GM12878 (cell line): ENCODE measurements at regions not wholly inside any gene's neighbourhood (a gene's known extent, or its start where the extent isn't known, plus 50 kb on each side); places are given as distances from the start of the nearest gene placed in this dataset.

Experiments
- ATAC-seq: fragments of 200-7000 bp; cut with Tn5 transposase; 3 replicates; pipeline ENCODE4 v1.9.1; 2020; ENCODE audit warnings: mild to moderate bottlenecking, moderate library complexity
- BruUV-seq: library from RNA; stranded (reverse); fragments of 400-500 nt; replicated peaks from 2 replicates; lab custom pipeline; 2021; lab: Mats Ljungman, UMichigan
- CTCF ChIA-PET: fragments of 300-600 bp; sonication (Branson Sonifier 250); formaldehyde crosslinking; extraction: SDS; loops from one replicate; lab custom pipeline; 2021; ENCODE audit warnings: inconsistent platforms; lab: Yijun Ruan, JAX
- POLR2A ChIA-PET: fragments of 350-600 bp; formaldehyde crosslinking; extraction: SDS; loops from one replicate; lab custom pipeline; 2021; ENCODE audit warnings: inconsistent platforms; lab: Charles Lee
- RAD21 ChIA-PET: fragments of 300-600 bp; sonication (Branson Sonifier 250); formaldehyde crosslinking; loops from one replicate; lab custom pipeline; 2023; ENCODE audit warnings: antibody characterized with exemption; ENCODE audit not compliant: unreplicated experiment; lab: Charles Lee
- SMC1A ChIA-PET: fragments of 300-600 bp; sonication (Branson Sonifier 250); formaldehyde crosslinking; loops from one replicate; lab custom pipeline; 2023; ENCODE audit not compliant: unreplicated experiment, uncharacterized antibody; lab: Charles Lee
- DNase-seq: peaks from one replicate; pipeline ENCODE4 v3.0.0-alpha.2; 2011; ENCODE audit warnings: low read depth, low spot score
- FAIRE-seq: peaks from 3 replicates; lab custom pipeline; 2011; peaks lifted over from hg19 to GRCh38; lab: Jason Lieb, UNC
- H2AFZ ChIP-seq: 2 replicates; pipeline ENCODE4 v1.6.0; 2011; ENCODE audit warnings: low read depth, low read length, control low read depth; ENCODE audit not compliant: control insufficient read depth
- H3K27ac ChIP-seq: 2 replicates; pipeline ENCODE4 v1.5.1; 2011; ENCODE audit warnings: control low read depth; ENCODE audit not compliant: control insufficient read depth, insufficient read depth
- H3K27me3 ChIP-seq, 2 experiments: replicated peaks in 1 of 2; 2 replicates each; pipeline versions ENCODE4 v1.6.0 to v1.6.1; 2011; ENCODE audit warnings: low read length in 1 of 2; ENCODE audit not compliant: control insufficient read depth in 2 of 2, insufficient read depth in 2 of 2
- H3K36me3 ChIP-seq, 2 experiments: 2 replicates each; pipeline ENCODE4 v1.5.1; 2011; ENCODE audit warnings: low read length in 1 of 2; ENCODE audit not compliant: control insufficient read depth in 2 of 2, insufficient read depth in 2 of 2
- H3K4me1 ChIP-seq: 2 replicates; pipeline ENCODE4 v1.6.1; 2011; ENCODE audit warnings: mild to moderate bottlenecking, low read length, moderate library complexity, mixed read lengths; ENCODE audit not compliant: control insufficient read depth, insufficient read depth
- H3K4me2 ChIP-seq: 2 replicates; pipeline ENCODE4 v1.6.0; 2011; ENCODE audit warnings: control low read depth; ENCODE audit not compliant: control insufficient read depth, insufficient read depth
- H3K4me3 ChIP-seq: fragments of 200-600 bp; sonication (generic); 2 replicates; pipeline ENCODE4 v1.5.1; 2016
- H3K79me2 ChIP-seq: 2 replicates; pipeline ENCODE4 v1.6.0; 2011; ENCODE audit warnings: low read length; ENCODE audit not compliant: control insufficient read depth, insufficient read depth
- H3K9ac ChIP-seq: 2 replicates; pipeline ENCODE4 v1.8.0; 2011; ENCODE audit warnings: low read length, control low read depth, mixed read lengths; ENCODE audit not compliant: control insufficient read depth, insufficient read depth
- H3K9me3 ChIP-seq: replicated peaks from 3 replicates; pipeline ENCODE4 v1.5.1; 2011; ENCODE audit warnings: mild to moderate bottlenecking, low read length; ENCODE audit not compliant: control insufficient read depth, insufficient read depth
- H4K20me1 ChIP-seq: 2 replicates; pipeline ENCODE4 v1.6.0; 2011; ENCODE audit not compliant: control insufficient read depth, insufficient read depth
- ASH2L ChIP-seq: fragments of 300-600, 200-600 bp; sonication (generic); IDR thresholded peaks from 2 replicates; pipeline ENCODE4 v1.6.1; 2017; ENCODE audit warnings: low read depth, mild to moderate bottlenecking, borderline replicate concordance
- CHD2 ChIP-seq: IDR thresholded peaks from 2 replicates; pipeline ENCODE4 v1.6.1; 2011; ENCODE audit warnings: low read depth, low read length, improper control_type of control experiment, borderline replicate concordance
- ETV6 ChIP-seq, 2 experiments: fragments of 450-650 bp in 1 of 2; IDR thresholded peaks in 1 of 2; conservative IDR thresholded peaks in 1 of 2; 2 replicates each; pipeline ENCODE4 v1.6.1; 2014; ENCODE audit warnings: antibody characterized with exemption in 1 of 2, borderline replicate concordance in 1 of 2, low read depth in 1 of 2, mild to moderate bottlenecking in 1 of 2, moderate library complexity in 1 of 2
- HDAC6 ChIP-seq: fragments of 200-600 bp; sonication (generic); IDR thresholded peaks from one replicate; pipeline ENCODE4 v1.8.0; 2017; ENCODE audit warnings: antibody characterized with exemption; ENCODE audit not compliant: unreplicated experiment
- IRF4 ChIP-seq: IDR thresholded peaks from 2 replicates; pipeline ENCODE4 v1.6.1; 2011; ENCODE audit warnings: low read depth, low read length
- KAT2A ChIP-seq: conservative IDR thresholded peaks from 2 replicates; pipeline ENCODE4 v1.6.1; 2011; ENCODE audit warnings: low read depth, low read length; ENCODE audit not compliant: control insufficient read depth
- STAT1 ChIP-seq: fragments of 450-650 bp; conservative IDR thresholded peaks from 2 replicates; pipeline ENCODE4 v1.6.1; 2014; ENCODE audit warnings: antibody characterized with exemption, mild to moderate bottlenecking
- TCF12 ChIP-seq: IDR thresholded peaks from 2 replicates; pipeline ENCODE4 v1.6.1; 2011; ENCODE audit warnings: low read depth, mild to moderate bottlenecking, low read length
- YBX1 ChIP-seq: fragments of 450-650 bp; IDR thresholded peaks from 2 replicates; pipeline ENCODE4 v1.6.1; 2016; ENCODE audit warnings: antibody characterized with exemption
- YY1 ChIP-seq: IDR thresholded peaks from 2 replicates; pipeline ENCODE4 v1.6.1; 2011; ENCODE audit warnings: low read depth, mild to moderate bottlenecking, low read length
- ZNF24 ChIP-seq: fragments of 450-650 bp; IDR thresholded peaks from 2 replicates; pipeline ENCODE4 v1.6.1; 2017; ENCODE audit warnings: antibody characterized with exemption, mild to moderate bottlenecking
- WGBS: methylation state at CpG from one replicate; pipeline ENCODE4 v1.1.6; 2016; ENCODE audit warnings: low lambda C conversion rate; ENCODE audit not compliant: insufficient replicate concordance, insufficient coverage; ENCODE audit errors: missing lambda C conversion rate; 5-methylcytosine and 5-hydroxymethylcytosine counted together
- in situ Hi-C: fragments of 300-500 bp; cut with MboI; formaldehyde crosslinking; loops from 9 replicates; pipeline ENCODE4 v1.14.3; 2018; ENCODE audit warnings: mixed read lengths
- intact Hi-C: fragments of 100-400 bp; cut with micrococcal nuclease; formaldehyde crosslinking; loops from one replicate; pipeline ENCODE4 v1.14.2; 2022; ENCODE audit not compliant: unreplicated experiment

GRCh38 chr6:163863565-163863964 is 449.0 kb downstream of the QKI start:
- Histone ChIP-seq H3K9ac (no peak overlapping the region), H2AFZ (no peak overlapping the region), H3K79me2 (no peaks in the 10 kb centered on the region), H3K9me3 (no peaks in the 10 kb centered on the region; the same call in 2 of the 3 replicates), H3K4me3 (no peak overlapping the region), H4K20me1 (no peaks in the 10 kb centered on the region), H3K4me2 (no peak overlapping the region), H3K27ac (no peak overlapping the region), H3K4me1 (no peaks in the 10 kb centered on the region), H3K27me3 (no peaks in the 10 kb centered on the region), H3K36me3 (no peaks in the 10 kb centered on the region)
- ChIA-PET CTCF (no interaction called here), SMC1A (no interaction called here), RAD21 (no interaction called here), POLR2A (no interaction called here)
- in situ Hi-C loops (no loop called here), intact Hi-C loops (no loop called here)
- 60% methylated on average over 6 of the region's 6 CpGs for WGBS
- ATAC-seq = no peak
- no peak for TF ChIP-seq ASH2L
- TF ChIP-seq CHD2 = no peak
- no peak for TF ChIP-seq KAT2A
- TF ChIP-seq TCF12 = no peak
- no peak for TF ChIP-seq HDAC6
- no peak for TF ChIP-seq YY1
- no peak for TF ChIP-seq ETV6 (conservative IDR thresholded peaks at IDR 0.05 in 1 of 2, IDR thresholded peaks at IDR 0.05 in 1 of 2; ENCODE audit: borderline replicate concordance in 1 of 2, low read depth in 1 of 2)
- TF ChIP-seq IRF4 = no peak
- no peak for TF ChIP-seq YBX1
- no peak for TF ChIP-seq STAT1
- TF ChIP-seq ZNF24 = no peak
- DNase-seq = no peak
- no peak for FAIRE-seq
- no TSS peak for BruUV-seq
